K562 (cell line): ENCODE measurements at regions not wholly inside any gene's neighbourhood (a gene's known extent, or its start where the extent isn't known, plus 50 kb on each side); places are given as distances from the start of the nearest gene placed in this dataset.

ENCODE experiments used
- ARID1B ChIP-seq: fragments of 450-650 bp; IDR thresholded peaks from 2 replicates; pipeline ENCODE4 v1.6.1; 2016; ENCODE audit warnings: antibody characterized with exemption, mild to moderate bottlenecking, inconsistent platforms
- MECOM ChIP-seq: fragments of 250-450 bp; sonication (Bioruptor Pico); IDR thresholded peaks from 2 replicates; pipeline ENCODE4 v1.8.0; 2022; ENCODE audit warnings: inconsistent platforms
- PHB2 ChIP-seq: fragments of 450-650 bp; IDR thresholded peaks from 2 replicates; pipeline ENCODE4 v1.6.1; 2017; ENCODE audit warnings: low read depth
- SIN3A ChIP-seq, 2 experiments: fragments of 150-350 bp in 1 of 2; IDR thresholded peaks; 2 replicates each; pipeline ENCODE4 v1.6.1; 2011 to 2016; ENCODE audit warnings: borderline replicate concordance in 2 of 2, low read depth in 2 of 2, low read length in 2 of 2, mild to moderate bottlenecking in 2 of 2, moderate library complexity in 2 of 2; ENCODE audit not compliant: control insufficient read depth in 1 of 2
- SMARCA5 ChIP-seq: fragments of 450-650 bp; IDR thresholded peaks from 2 replicates; pipeline ENCODE4 v1.6.1; 2016
- TGIF2 ChIP-seq: sonication (generic); formaldehyde crosslinking; IDR thresholded peaks from 2 replicates; pipeline ENCODE4 v1.8.1; 2022; ENCODE audit warnings: mild to moderate bottlenecking, missing genetic modification reagents, moderate library complexity
- TRIM24 ChIP-seq, 2 experiments: fragments of 450-650 bp; IDR thresholded peaks; 2 replicates each; pipeline ENCODE4 v1.6.1; 2016
- ZNF24 ChIP-seq: fragments of 450-650 bp; IDR thresholded peaks from 2 replicates; pipeline ENCODE4 v1.6.1; 2016
- ZNF41 ChIP-seq: fragments of 250-450 bp; sonication (Bioruptor Pico); conservative IDR thresholded peaks from 2 replicates; pipeline ENCODE4 v1.4.0; 2020; ENCODE audit warnings: mild to moderate bottlenecking
- ZNF583 ChIP-seq: fragments of 250-450 bp; sonication (Bioruptor Pico); IDR thresholded peaks from 2 replicates; pipeline ENCODE4 v1.4.0; 2020
- TF ChIP-seq, protein P1 (sequence below): fragments of 250-450 bp; sonication (Bioruptor Pico); IDR thresholded peaks from 2 replicates; pipeline ENCODE4 v1.6.1; 2021; ENCODE audit warnings: mild to moderate bottlenecking
- TF ChIP-seq, protein P2 (sequence below): sonication (generic); formaldehyde crosslinking; IDR thresholded peaks from 2 replicates; pipeline ENCODE4 v1.8.1; 2022; ENCODE audit warnings: missing genetic modification reagents
- TF ChIP-seq, protein P3 (sequence below): fragments of 250-450 bp; sonication (Bioruptor Pico); IDR thresholded peaks from 2 replicates; pipeline ENCODE4 v1.8.0; 2022; ENCODE audit warnings: inconsistent platforms
- TF ChIP-seq, protein P4 (sequence below): fragments of 450-650 bp; IDR thresholded peaks from 2 replicates; pipeline ENCODE4 v1.6.1; 2018; ENCODE audit not compliant: partially characterized antibody
- TF ChIP-seq, protein P5 (sequence below): fragments of 250-450 bp; sonication (Bioruptor Pico); IDR thresholded peaks from 2 replicates; pipeline ENCODE4 v1.5.0; 2020; ENCODE audit warnings: mild to moderate bottlenecking

DNA sequence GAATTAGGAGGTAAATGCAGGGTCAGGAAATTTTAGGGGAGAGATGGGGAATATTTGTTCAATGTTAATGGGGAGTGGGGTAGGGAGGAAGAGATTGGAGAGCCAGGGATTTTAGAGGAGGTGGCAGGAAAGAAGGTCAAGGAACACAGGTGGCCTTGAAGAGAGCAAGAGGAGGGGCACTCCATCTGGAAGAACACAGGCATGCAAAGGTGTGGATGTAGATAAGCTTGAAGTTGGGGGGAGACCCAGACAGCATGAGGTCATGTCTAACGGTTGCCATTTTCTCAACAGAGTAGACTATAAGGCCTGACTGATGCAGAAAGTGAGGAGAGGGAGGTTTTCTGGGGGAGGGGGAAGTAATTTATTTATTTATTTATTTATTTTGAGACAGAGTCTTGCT is 77.5 kb downstream of the MAIP1 start (continued):
- TF ChIP-seq, protein P1, sequence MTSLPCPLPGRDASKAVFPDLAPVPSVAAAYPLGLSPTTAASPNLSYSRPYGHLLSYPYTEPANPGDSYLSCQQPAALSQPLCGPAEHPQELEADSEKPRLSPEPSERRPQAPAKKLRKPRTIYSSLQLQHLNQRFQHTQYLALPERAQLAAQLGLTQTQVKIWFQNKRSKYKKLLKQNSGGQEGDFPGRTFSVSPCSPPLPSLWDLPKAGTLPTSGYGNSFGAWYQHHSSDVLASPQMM (CRISPR knock-in tag): no peak
- peak; percentile 47 for TF ChIP-seq ARID1B
- TF ChIP-seq TGIF2 (CRISPR knock-in tag): no peak
- TF ChIP-seq SMARCA5: no peak
- TF ChIP-seq, protein P2, sequence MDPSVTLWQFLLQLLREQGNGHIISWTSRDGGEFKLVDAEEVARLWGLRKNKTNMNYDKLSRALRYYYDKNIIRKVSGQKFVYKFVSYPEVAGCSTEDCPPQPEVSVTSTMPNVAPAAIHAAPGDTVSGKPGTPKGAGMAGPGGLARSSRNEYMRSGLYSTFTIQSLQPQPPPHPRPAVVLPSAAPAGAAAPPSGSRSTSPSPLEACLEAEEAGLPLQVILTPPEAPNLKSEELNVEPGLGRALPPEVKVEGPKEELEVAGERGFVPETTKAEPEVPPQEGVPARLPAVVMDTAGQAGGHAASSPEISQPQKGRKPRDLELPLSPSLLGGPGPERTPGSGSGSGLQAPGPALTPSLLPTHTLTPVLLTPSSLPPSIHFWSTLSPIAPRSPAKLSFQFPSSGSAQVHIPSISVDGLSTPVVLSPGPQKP (CRISPR knock-in tag): no peak
- TF ChIP-seq SIN3A (IDR thresholded peaks at IDR 0.05; ENCODE audit: borderline replicate concordance in 2 of 2, control insufficient read depth in 1 of 2, low read depth in 2 of 2, low read length in 2 of 2): no peak
- TF ChIP-seq ZNF41 (CRISPR knock-in tag): no peak
- TF ChIP-seq, protein P3, sequence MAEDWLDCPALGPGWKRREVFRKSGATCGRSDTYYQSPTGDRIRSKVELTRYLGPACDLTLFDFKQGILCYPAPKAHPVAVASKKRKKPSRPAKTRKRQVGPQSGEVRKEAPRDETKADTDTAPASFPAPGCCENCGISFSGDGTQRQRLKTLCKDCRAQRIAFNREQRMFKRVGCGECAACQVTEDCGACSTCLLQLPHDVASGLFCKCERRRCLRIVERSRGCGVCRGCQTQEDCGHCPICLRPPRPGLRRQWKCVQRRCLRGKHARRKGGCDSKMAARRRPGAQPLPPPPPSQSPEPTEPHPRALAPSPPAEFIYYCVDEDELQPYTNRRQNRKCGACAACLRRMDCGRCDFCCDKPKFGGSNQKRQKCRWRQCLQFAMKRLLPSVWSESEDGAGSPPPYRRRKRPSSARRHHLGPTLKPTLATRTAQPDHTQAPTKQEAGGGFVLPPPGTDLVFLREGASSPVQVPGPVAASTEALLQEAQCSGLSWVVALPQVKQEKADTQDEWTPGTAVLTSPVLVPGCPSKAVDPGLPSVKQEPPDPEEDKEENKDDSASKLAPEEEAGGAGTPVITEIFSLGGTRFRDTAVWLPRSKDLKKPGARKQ: no peak
- TF ChIP-seq TRIM24 (IDR thresholded peaks at IDR 0.05): peak; percentile 48 to 53; a peak in 2 of 4 replicates
- no peak for TF ChIP-seq ZNF24
- no peak for TF ChIP-seq PHB2
- TF ChIP-seq, protein P4, sequence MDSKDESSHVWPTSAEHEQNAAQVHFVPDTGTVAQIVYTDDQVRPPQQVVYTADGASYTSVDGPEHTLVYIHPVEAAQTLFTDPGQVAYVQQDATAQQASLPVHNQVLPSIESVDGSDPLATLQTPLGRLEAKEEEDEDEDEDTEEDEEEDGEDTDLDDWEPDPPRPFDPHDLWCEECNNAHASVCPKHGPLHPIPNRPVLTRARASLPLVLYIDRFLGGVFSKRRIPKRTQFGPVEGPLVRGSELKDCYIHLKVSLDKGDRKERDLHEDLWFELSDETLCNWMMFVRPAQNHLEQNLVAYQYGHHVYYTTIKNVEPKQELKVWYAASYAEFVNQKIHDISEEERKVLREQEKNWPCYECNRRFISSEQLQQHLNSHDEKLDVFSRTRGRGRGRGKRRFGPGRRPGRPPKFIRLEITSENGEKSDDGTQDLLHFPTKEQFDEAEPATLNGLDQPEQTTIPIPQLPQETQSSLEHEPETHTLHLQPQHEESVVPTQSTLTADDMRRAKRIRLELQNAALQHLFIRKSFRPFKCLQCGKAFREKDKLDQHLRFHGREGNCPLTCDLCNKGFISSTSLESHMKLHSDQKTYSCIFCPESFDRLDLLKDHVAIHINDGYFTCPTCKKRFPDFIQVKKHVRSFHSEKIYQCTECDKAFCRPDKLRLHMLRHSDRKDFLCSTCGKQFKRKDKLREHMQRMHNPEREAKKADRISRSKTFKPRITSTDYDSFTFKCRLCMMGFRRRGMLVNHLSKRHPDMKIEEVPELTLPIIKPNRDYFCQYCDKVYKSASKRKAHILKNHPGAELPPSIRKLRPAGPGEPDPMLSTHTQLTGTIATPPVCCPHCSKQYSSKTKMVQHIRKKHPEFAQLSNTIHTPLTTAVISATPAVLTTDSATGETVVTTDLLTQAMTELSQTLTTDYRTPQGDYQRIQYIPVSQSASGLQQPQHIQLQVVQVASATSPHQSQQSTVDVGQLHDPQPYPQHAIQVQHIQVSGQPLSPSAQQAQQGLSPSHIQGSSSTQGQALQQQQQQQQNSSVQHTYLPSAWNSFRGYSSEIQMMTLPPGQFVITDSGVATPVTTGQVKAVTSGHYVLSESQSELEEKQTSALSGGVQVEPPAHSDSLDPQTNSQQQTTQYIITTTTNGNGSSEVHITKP: no peak
- TF ChIP-seq, protein P5, sequence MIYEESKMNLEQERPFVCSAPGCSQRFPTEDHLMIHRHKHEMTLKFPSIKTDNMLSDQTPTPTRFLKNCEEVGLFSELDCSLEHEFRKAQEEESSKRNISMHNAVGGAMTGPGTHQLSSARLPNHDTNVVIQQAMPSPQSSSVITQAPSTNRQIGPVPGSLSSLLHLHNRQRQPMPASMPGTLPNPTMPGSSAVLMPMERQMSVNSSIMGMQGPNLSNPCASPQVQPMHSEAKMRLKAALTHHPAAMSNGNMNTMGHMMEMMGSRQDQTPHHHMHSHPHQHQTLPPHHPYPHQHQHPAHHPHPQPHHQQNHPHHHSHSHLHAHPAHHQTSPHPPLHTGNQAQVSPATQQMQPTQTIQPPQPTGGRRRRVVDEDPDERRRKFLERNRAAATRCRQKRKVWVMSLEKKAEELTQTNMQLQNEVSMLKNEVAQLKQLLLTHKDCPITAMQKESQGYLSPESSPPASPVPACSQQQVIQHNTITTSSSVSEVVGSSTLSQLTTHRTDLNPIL (CRISPR knock-in tag): no peak
- no peak for TF ChIP-seq MECOM (CRISPR knock-in tag)
- TF ChIP-seq ZNF583 (CRISPR knock-in tag): no peak
